ENCODE measurements at regions not wholly inside any gene's neighbourhood (a gene's known extent, or its start where the extent isn't known, plus 50 kb on each side); places are given as distances from the start of the nearest gene placed in this dataset.

DNA sequence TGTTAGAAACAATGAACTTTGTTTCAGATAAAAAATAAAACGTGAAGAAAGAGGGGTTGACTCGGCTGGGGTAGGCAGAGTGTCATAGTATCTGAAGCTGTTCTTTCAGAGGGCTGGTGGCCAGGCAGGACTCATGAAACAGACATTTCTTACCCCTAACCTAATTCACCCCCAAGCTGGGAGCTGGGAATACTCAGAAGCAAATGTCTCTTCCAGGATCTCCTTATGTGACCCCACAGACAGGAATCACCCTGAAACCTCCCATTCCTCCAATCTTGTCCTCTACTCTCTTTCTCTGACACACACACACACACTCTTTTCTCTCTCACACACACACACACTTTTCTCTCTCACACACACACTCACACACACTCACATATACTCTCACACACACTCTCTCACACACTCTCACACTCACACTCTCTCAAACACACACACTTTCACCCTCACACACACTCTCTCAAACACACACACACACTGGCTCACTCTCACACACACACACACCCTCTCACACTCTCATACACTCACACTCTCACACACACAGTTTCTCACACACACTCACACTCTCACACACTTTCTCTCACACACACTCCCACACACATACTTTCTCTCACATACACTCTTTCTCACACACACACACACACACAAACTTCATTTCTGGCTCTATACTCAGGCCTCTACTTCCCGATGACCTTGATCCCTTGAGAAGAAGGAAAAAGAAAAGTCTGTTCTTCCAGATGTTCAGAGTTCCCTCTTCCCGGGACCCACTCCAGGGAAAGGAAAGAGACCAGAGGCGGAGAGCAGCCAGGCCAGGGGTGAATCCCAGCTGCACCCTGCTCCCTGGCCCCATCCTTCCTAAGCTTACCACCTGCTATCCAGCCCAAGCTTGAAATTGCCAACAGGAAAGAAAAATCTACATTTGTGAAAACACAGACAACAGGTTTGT is 167.7 kb downstream of the TXNL1 start:
- TF ChIP-seq, protein P1, sequence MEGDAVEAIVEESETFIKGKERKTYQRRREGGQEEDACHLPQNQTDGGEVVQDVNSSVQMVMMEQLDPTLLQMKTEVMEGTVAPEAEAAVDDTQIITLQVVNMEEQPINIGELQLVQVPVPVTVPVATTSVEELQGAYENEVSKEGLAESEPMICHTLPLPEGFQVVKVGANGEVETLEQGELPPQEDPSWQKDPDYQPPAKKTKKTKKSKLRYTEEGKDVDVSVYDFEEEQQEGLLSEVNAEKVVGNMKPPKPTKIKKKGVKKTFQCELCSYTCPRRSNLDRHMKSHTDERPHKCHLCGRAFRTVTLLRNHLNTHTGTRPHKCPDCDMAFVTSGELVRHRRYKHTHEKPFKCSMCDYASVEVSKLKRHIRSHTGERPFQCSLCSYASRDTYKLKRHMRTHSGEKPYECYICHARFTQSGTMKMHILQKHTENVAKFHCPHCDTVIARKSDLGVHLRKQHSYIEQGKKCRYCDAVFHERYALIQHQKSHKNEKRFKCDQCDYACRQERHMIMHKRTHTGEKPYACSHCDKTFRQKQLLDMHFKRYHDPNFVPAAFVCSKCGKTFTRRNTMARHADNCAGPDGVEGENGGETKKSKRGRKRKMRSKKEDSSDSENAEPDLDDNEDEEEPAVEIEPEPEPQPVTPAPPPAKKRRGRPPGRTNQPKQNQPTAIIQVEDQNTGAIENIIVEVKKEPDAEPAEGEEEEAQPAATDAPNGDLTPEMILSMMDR (IDR thresholded peaks at IDR 0.05; ENCODE audit: extremely low read depth, low read depth, low read length), result no peak
- Histone ChIP-seq H3K36me3 (ENCODE audit: insufficient read depth, low read length) (no peaks in the 10 kb centered on the region), H3K4me2 (ENCODE audit: insufficient read depth, low read length) (no peak overlapping the region), H3K4me3 (ENCODE audit: insufficient read depth, low read length) (no peak overlapping the region), H4K20me1 (ENCODE audit: insufficient read depth, low read length) (no peaks in the 10 kb centered on the region), H3K4me1 (ENCODE audit: insufficient read depth, low read length) (no peaks in the 10 kb centered on the region), H3K27me3 (ENCODE audit: insufficient read depth, low read length) (no peaks in the 10 kb centered on the region), H2AFZ (ENCODE audit: low read length) (peak overlapping the region; percentile 10), H3K9me3 (ENCODE audit: low read depth, low read length) (no peaks in the 10 kb centered on the region), H3K79me2 (ENCODE audit: insufficient read depth, low read length) (no peaks in the 10 kb centered on the region), H3K27ac (ENCODE audit: low read depth, low read length) (no peak overlapping the region)
- DNase-seq (ENCODE audit: insufficient read length, low spot score, missing footprints), result no peak

DNA sequence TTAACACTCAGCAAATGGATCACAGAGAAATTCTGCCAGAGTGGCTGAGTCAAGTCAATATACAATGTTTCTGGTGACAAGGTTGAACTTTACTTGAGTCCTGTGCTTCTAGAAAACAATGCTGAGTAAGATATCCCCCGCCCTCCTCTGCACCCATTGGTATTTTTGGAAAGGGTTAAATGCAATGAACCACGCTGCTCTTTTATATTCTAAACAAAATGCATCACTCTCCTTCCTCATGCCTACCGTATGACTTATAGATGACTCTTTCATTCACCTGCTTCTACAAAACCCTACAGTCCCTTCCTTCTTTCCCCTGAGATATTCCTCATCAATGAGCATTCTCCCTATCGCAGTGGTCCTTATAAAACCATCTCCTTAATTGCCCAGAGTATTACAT is 168.8 kb downstream of the TXNL1 start:
- no peak overlapping the region for H3K27ac ChIP-seq (ENCODE audit: low read depth, low read length)
- TF ChIP-seq, protein P1 (IDR thresholded peaks at IDR 0.05; ENCODE audit: extremely low read depth, low read depth, low read length), result no peak
- no peak overlapping the region for H3K4me3 ChIP-seq (ENCODE audit: insufficient read depth, low read length)
- DNase-seq (ENCODE audit: insufficient read length, low spot score, missing footprints), result no peak
- no peaks in the 10 kb centered on the region for H4K20me1 ChIP-seq (ENCODE audit: insufficient read depth, low read length)
- H2AFZ ChIP-seq (ENCODE audit: low read length), result no peak overlapping the region
- H3K27me3 ChIP-seq (ENCODE audit: insufficient read depth, low read length), result no peaks in the 10 kb centered on the region
- no peaks in the 10 kb centered on the region for H3K79me2 ChIP-seq (ENCODE audit: insufficient read depth, low read length)
- H3K36me3 ChIP-seq (ENCODE audit: insufficient read depth, low read length), result no peaks in the 10 kb centered on the region
- H3K4me1 ChIP-seq (ENCODE audit: insufficient read depth, low read length), result no peaks in the 10 kb centered on the region
- no peak overlapping the region for H3K4me2 ChIP-seq (ENCODE audit: insufficient read depth, low read length)
- H3K9me3 ChIP-seq (ENCODE audit: low read depth, low read length), result peaks cover 4% of the 10 kb centered on the region

DNA sequence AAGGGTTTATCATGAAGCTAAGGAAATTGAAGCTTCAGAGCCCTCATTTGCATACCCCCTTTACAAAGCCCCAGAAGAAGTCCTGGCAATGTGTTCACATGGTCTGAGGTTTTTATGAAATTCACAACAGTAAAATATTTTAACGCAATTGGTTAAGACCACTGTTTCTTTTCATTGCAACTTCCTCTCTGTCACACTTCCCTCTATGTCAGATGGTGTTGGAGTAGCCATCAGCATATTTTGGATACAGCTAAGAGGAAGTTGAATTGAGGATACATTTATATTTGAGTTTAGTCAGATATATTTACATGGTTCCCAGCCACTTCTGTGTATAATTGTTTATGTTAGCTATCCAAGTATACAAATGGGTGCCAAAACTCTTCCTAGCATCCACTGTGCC is 170.0 kb downstream of the TXNL1 start:
- no peak for DNase-seq (ENCODE audit: insufficient read length, low spot score, missing footprints)
- Histone ChIP-seq H3K4me1 (ENCODE audit: insufficient read depth, low read length) (no peaks in the 10 kb centered on the region), H3K79me2 (ENCODE audit: insufficient read depth, low read length) (no peaks in the 10 kb centered on the region), H3K36me3 (ENCODE audit: insufficient read depth, low read length) (no peaks in the 10 kb centered on the region), H3K4me3 (ENCODE audit: insufficient read depth, low read length) (no peak overlapping the region), H2AFZ (ENCODE audit: low read length) (no peak overlapping the region), H4K20me1 (ENCODE audit: insufficient read depth, low read length) (no peaks in the 10 kb centered on the region), H3K9me3 (ENCODE audit: low read depth, low read length) (peaks cover 4% of the 10 kb centered on the region), H3K27ac (ENCODE audit: low read depth, low read length) (no peak overlapping the region), H3K4me2 (ENCODE audit: insufficient read depth, low read length) (no peak overlapping the region), H3K27me3 (ENCODE audit: insufficient read depth, low read length) (no peaks in the 10 kb centered on the region)
- TF ChIP-seq, protein P1 (IDR thresholded peaks at IDR 0.05; ENCODE audit: extremely low read depth, low read depth, low read length), result no peak

DNA sequence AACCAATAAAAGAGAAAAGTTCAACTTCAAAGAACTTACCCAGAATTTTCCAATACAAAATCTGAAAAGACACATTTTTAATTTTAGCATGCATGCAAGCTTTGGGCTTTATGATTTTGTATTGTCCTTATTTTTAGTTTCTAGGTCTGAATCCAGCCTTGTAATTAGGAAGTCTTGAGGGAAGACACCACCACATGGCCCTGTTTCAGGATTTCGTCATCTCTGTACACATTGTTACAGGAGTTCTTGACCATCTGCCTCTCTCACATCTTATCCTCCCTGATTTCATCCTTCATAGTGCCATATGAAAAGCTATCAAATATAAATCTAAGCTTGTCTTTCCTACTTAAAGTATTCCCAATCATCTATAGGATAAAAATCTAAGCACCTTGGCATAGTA is 176.1 kb downstream of the TXNL1 start:
- H4K20me1 ChIP-seq (ENCODE audit: insufficient read depth, low read length), result no peaks in the 10 kb centered on the region
- DNase-seq (ENCODE audit: insufficient read length, low spot score, missing footprints), result no peak
- no peak overlapping the region for H3K27ac ChIP-seq (ENCODE audit: low read depth, low read length)
- H3K9me3 ChIP-seq (ENCODE audit: low read depth, low read length), result peaks cover 4% of the 10 kb centered on the region
- H3K4me3 ChIP-seq (ENCODE audit: insufficient read depth, low read length), result no peak overlapping the region
- no peaks in the 10 kb centered on the region for H3K4me1 ChIP-seq (ENCODE audit: insufficient read depth, low read length)
- H3K36me3 ChIP-seq (ENCODE audit: insufficient read depth, low read length), result no peaks in the 10 kb centered on the region
- no peak overlapping the region for H2AFZ ChIP-seq (ENCODE audit: low read length)
- H3K27me3 ChIP-seq (ENCODE audit: insufficient read depth, low read length), result peaks cover 2% of the 10 kb centered on the region
- H3K4me2 ChIP-seq (ENCODE audit: insufficient read depth, low read length), result no peak overlapping the region
- TF ChIP-seq, protein P1 (IDR thresholded peaks at IDR 0.05; ENCODE audit: extremely low read depth, low read depth, low read length), result no peak
- H3K79me2 ChIP-seq (ENCODE audit: insufficient read depth, low read length), result no peaks in the 10 kb centered on the region

All from osteoblast (primary cell).